Ectodermal cell (in vitro differentiated cells): ENCODE measurements at regions not wholly inside any gene's neighbourhood (a gene's known extent, or its start where the extent isn't known, plus 50 kb on each side); places are given as distances from the start of the nearest gene placed in this dataset.

Experiments
- H3K27ac ChIP-seq: 2 replicates; pipeline ENCODE4 v1.7.0; 2013; ENCODE audit warnings: mild to moderate bottlenecking, low read depth, low read length; ENCODE audit not compliant: insufficient read depth, poor library complexity, severe bottlenecking
- H3K27me3 ChIP-seq: 2 replicates; pipeline ENCODE4 v1.7.0; 2013; ENCODE audit warnings: mild to moderate bottlenecking, low read length; ENCODE audit not compliant: insufficient read depth, control insufficient read depth, poor library complexity, severe bottlenecking
- H3K36me3 ChIP-seq: one replicate; pipeline ENCODE4 v1.7.0; 2013; ENCODE audit warnings: low read length; ENCODE audit not compliant: control insufficient read depth, insufficient read depth
- H3K4me1 ChIP-seq: one replicate; pipeline ENCODE4 v1.7.0; 2013; ENCODE audit warnings: low read length; ENCODE audit not compliant: control insufficient read depth, insufficient read depth
- H3K4me3 ChIP-seq: 2 replicates; pipeline ENCODE4 v1.7.0; 2013; ENCODE audit warnings: low read depth, low read length, control low read depth; ENCODE audit not compliant: insufficient read depth
- H3K9me3 ChIP-seq: 2 replicates; pipeline ENCODE4 v1.7.0; 2013; ENCODE audit warnings: mild to moderate bottlenecking, low read length, moderate library complexity; ENCODE audit not compliant: control insufficient read depth
- WGBS, 2 experiments: methylation state at CpG; one replicate each; pipeline ENCODE4 v1.1.7; 2013; ENCODE audit warnings: missing lambda C conversion rate in 2 of 2; 5-methylcytosine and 5-hydroxymethylcytosine counted together

- no peaks in the 10 kb centered on the region for H3K36me3 ChIP-seq
- H3K9me3 ChIP-seq = no peaks in the 10 kb centered on the region
- 91 to 95% methylated on average over 6 to 7 of the region's 7 CpGs for WGBS, 2 experiments
- no peak overlapping the region for H3K4me3 ChIP-seq
- no peak overlapping the region for H3K27ac ChIP-seq
- H3K4me1 ChIP-seq = no peaks in the 10 kb centered on the region
- no peaks in the 10 kb centered on the region for H3K27me3 ChIP-seq
Observed at GRCh38 chr4:38455092-38455862, 208.7 kb upstream of the KLF3 start.

- Histone ChIP-seq H3K4me3 (no peak overlapping the region), H3K36me3 (no peaks in the 10 kb centered on the region), H3K9me3 (no peaks in the 10 kb centered on the region), H3K27me3 (no peaks in the 10 kb centered on the region), H3K27ac (no peak overlapping the region), H3K4me1 (no peaks in the 10 kb centered on the region)
- 93 to 95% methylated on average over 1 of the region's 1 CpG for WGBS, 2 experiments
Observed at GRCh38 chr4:38456096-38456495, 207.9 kb upstream of the KLF3 start.

- 83 to 89% methylated on average over 7 of the region's 7 CpGs for WGBS, 2 experiments
- no peak overlapping the region for H3K4me3 ChIP-seq
- H3K27ac ChIP-seq = no peak overlapping the region
- H3K36me3 ChIP-seq = no peaks in the 10 kb centered on the region
- H3K27me3 ChIP-seq = no peaks in the 10 kb centered on the region
- H3K4me1 ChIP-seq = no peaks in the 10 kb centered on the region
- no peaks in the 10 kb centered on the region for H3K9me3 ChIP-seq
Observed at GRCh38 chr4:38461342-38461741, 202.7 kb upstream of the KLF3 start.

GRCh38 chr4:38462367-38463055, 201.5 kb upstream of the KLF3 start:
- Histone ChIP-seq H3K9me3 (peaks cover 3% of the 10 kb centered on the region), H3K4me3 (no peak overlapping the region), H3K36me3 (no peaks in the 10 kb centered on the region), H3K27ac (no peak overlapping the region), H3K27me3 (no peaks in the 10 kb centered on the region), H3K4me1 (no peaks in the 10 kb centered on the region)
- WGBS, 2 experiments = 71 to 77% methylated on average over 6 of the region's 6 CpGs

- Histone ChIP-seq H3K9me3 (peaks cover 3% of the 10 kb centered on the region), H3K4me1 (no peaks in the 10 kb centered on the region), H3K36me3 (no peaks in the 10 kb centered on the region), H3K4me3 (no peak overlapping the region), H3K27ac (no peak overlapping the region), H3K27me3 (no peaks in the 10 kb centered on the region)
- 86 to 90% methylated on average over 5 to 6 of the region's 6 CpGs for WGBS, 2 experiments
Observed at GRCh38 chr4:38463268-38463958, 200.6 kb upstream of the KLF3 start.

GRCh38 chr4:38464328-38464727, 199.7 kb upstream of the KLF3 start:
- WGBS, 2 experiments = 96 to 97% methylated on average over 4 of the region's 4 CpGs

GRCh38 chr4:38466401-38466800, 197.6 kb upstream of the KLF3 start:
- WGBS, 2 experiments = 95 to 100% methylated on average over 1 of the region's 1 CpG
- no peaks in the 10 kb centered on the region for H3K27me3 ChIP-seq
- no peak overlapping the region for H3K4me3 ChIP-seq
- H3K4me1 ChIP-seq = no peaks in the 10 kb centered on the region
- H3K27ac ChIP-seq = no peak overlapping the region
- peaks cover 3% of the 10 kb centered on the region for H3K9me3 ChIP-seq
- no peaks in the 10 kb centered on the region for H3K36me3 ChIP-seq

More at GRCh38 chr4:38464328-38464727, 199.7 kb upstream of the KLF3 start:
- Histone ChIP-seq H3K27me3 (no peaks in the 10 kb centered on the region), H3K4me1 (no peaks in the 10 kb centered on the region), H3K36me3 (no peaks in the 10 kb centered on the region), H3K27ac (no peak overlapping the region), H3K4me3 (no peak overlapping the region), H3K9me3 (peaks cover 3% of the 10 kb centered on the region)

- Histone ChIP-seq H3K27ac (no peak overlapping the region), H3K4me1 (no peaks in the 10 kb centered on the region), H3K4me3 (no peak overlapping the region), H3K36me3 (no peaks in the 10 kb centered on the region), H3K27me3 (no peaks in the 10 kb centered on the region), H3K9me3 (peaks cover 3% of the 10 kb centered on the region)
- WGBS, 2 experiments = 93 to 100% methylated on average over 1 of the region's 1 CpG
Observed at GRCh38 chr4:38467296-38467695, 196.7 kb upstream of the KLF3 start.

GRCh38 chr4:38468339-38468866, 195.6 kb upstream of the KLF3 start:
- Histone ChIP-seq H3K9me3 (peaks cover 3% of the 10 kb centered on the region), H3K4me3 (no peak overlapping the region), H3K27me3 (no peaks in the 10 kb centered on the region), H3K36me3 (no peaks in the 10 kb centered on the region), H3K4me1 (no peaks in the 10 kb centered on the region), H3K27ac (no peak overlapping the region)
- WGBS, 2 experiments = 91 to 95% methylated on average over 3 of the region's 3 CpGs

- Histone ChIP-seq H3K4me1 (no peaks in the 10 kb centered on the region), H3K4me3 (no peak overlapping the region), H3K27ac (no peak overlapping the region), H3K27me3 (no peaks in the 10 kb centered on the region), H3K9me3 (peaks cover 3% of the 10 kb centered on the region), H3K36me3 (no peaks in the 10 kb centered on the region)
- 91 to 94% methylated on average over 3 of the region's 3 CpGs for WGBS, 2 experiments
Observed at GRCh38 chr4:38469410-38469809, 194.6 kb upstream of the KLF3 start.
